Common myeloid progenitor, CD34-positive (primary cell): ENCODE measurements at regions not wholly inside any gene's neighbourhood (a gene's known extent, or its start where the extent isn't known, plus 50 kb on each side); places are given as distances from the start of the nearest gene placed in this dataset.

Experiments
- CTCF ChIA-PET: fragments of 350-600 bp; sonication (Branson Sonifier 250); formaldehyde crosslinking; loops from one replicate; lab custom pipeline; 2021; ENCODE audit warnings: antibody characterized with exemption; lab: Charles Lee
- POLR2A ChIA-PET: fragments of 350-600 bp; sonication (Branson Sonifier 250); formaldehyde crosslinking; loops from one replicate; lab custom pipeline; 2021; ENCODE audit warnings: antibody characterized with exemption; lab: Charles Lee
- DNase-seq, 3 donors: peaks; one replicate each; pipeline versions ENCODE4 v3.0.0 to v3.0.0-alpha.2; 2013
- H3K27ac ChIP-seq, 2 experiments: 1 replicate in 1 of 2; 2 replicates in 1 of 2; pipeline ENCODE4 v1.7.0; 2013; ENCODE audit warnings: inconsistent platforms in 2 of 2, low read length in 2 of 2, mild to moderate bottlenecking in 2 of 2, low read depth in 1 of 2, moderate library complexity in 1 of 2; ENCODE audit not compliant: severe bottlenecking in 2 of 2, insufficient read depth in 1 of 2, poor library complexity in 1 of 2
- H3K27me3 ChIP-seq, 5 experiments: replicated peaks in 2 of 5; 1 replicate in 3 of 5; 2 replicates in 2 of 5; pipeline versions ENCODE4 v1.6.1 to v1.7.0; 2013; ENCODE audit warnings: low read length in 4 of 5, mild to moderate bottlenecking in 2 of 5, moderate library complexity in 2 of 5, inconsistent platforms in 1 of 5; ENCODE audit not compliant: insufficient read depth in 5 of 5, control insufficient read depth in 4 of 5
- H3K36me3 ChIP-seq, 4 experiments: 1 replicate in 2 of 4; 2 replicates in 2 of 4; pipeline versions ENCODE4 v1.6.1 to v1.7.0; 2013; ENCODE audit warnings: low read length in 3 of 4, control low read depth in 1 of 4, mild to moderate bottlenecking in 1 of 4; ENCODE audit not compliant: control insufficient read depth in 4 of 4, insufficient read depth in 4 of 4
- H3K4me1 ChIP-seq, 4 experiments: 1 replicate in 3 of 4; 2 replicates in 1 of 4; pipeline versions ENCODE4 v1.6.1 to v1.7.1; 2013; ENCODE audit warnings: low read length in 3 of 4, mild to moderate bottlenecking in 3 of 4, control low read depth in 1 of 4, inconsistent platforms in 1 of 4, moderate library complexity in 1 of 4; ENCODE audit not compliant: control insufficient read depth in 4 of 4, insufficient read depth in 4 of 4; ENCODE audit errors: control extremely low read depth in 1 of 4
- H3K4me3 ChIP-seq, 7 experiments: 1 replicate in 4 of 7; 2 replicates in 3 of 7; pipeline versions ENCODE4 v1.5.1 to v1.7.0; 2013; ENCODE audit warnings: mild to moderate bottlenecking in 7 of 7, low read length in 6 of 7, moderate library complexity in 6 of 7, inconsistent platforms in 2 of 7, low read depth in 2 of 7, control low read depth in 1 of 7; ENCODE audit not compliant: insufficient read depth in 4 of 7, control insufficient read depth in 1 of 7; ENCODE audit errors: extremely low read depth in 1 of 7
- H3K9me3 ChIP-seq, 5 experiments: 1 replicate in 4 of 5; 2 replicates in 1 of 5; pipeline versions ENCODE4 v1.6.1 to v1.7.1; 2013; ENCODE audit warnings: low read length in 4 of 5, mild to moderate bottlenecking in 2 of 5, inconsistent platforms in 1 of 5, low read depth in 1 of 5, moderate library complexity in 1 of 5; ENCODE audit not compliant: control insufficient read depth in 4 of 5, insufficient read depth in 2 of 5; ENCODE audit errors: control extremely low read depth in 1 of 5
- WGBS: methylation state at CpG from one replicate; pipeline ENCODE4 v1.1.5; 2013; ENCODE audit not compliant: insufficient coverage; 5-methylcytosine and 5-hydroxymethylcytosine counted together

- Histone ChIP-seq H3K27me3 (no peaks in the 10 kb centered on the region), H3K4me1 (no peaks in the 10 kb centered on the region), H3K36me3 (no peaks in the 10 kb centered on the region), H3K9me3 (no peaks in the 10 kb centered on the region), H3K4me3 (no peak overlapping the region), H3K27ac (no peak overlapping the region)
- CTCF ChIA-PET, result interaction anchor here (0.8 to 1.7 kb wide), 3 partner anchors 10 to 24 kb away, joined by 3 read pairs; no protein-coding TSS in a partner anchor
- WGBS, result no CpG with 5 or more reads among the region's 1 CpG
- POLR2A ChIA-PET, result no interaction called here
- no peak for DNase-seq
Measured at GRCh38 chr1:68959461-68960030, 462.7 kb upstream of the DEPDC1 start.

DNA sequence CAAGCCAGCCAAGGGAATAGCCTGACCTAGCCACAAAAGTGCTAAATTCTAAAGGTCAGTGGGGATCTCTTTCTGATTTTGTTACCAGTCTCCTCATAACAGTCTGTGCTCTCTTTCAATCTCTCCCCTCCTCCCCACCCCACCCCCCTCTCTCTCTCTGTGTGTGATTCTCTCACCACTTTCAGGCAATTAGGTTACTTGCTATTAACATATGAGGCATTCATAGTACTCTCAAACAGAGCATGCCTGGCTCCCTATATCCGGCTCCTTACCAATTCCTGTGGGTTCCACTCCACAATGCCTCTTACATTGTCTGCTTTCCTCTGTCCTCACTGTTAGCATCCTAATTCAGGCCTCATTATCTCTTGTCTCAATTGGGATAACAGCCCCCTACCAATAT is 464.3 kb upstream of the DEPDC1 start:
- DNase-seq, result no peak
- H3K4me1 ChIP-seq, result no peaks in the 10 kb centered on the region
- no peak overlapping the region for H3K27ac ChIP-seq
- ChIA-PET POLR2A (no interaction called here), CTCF (no interaction called here)
- no peaks in the 10 kb centered on the region for H3K9me3 ChIP-seq
- 100% methylated on average over 1 of the region's 1 CpG for WGBS
- H3K36me3 ChIP-seq, result no peaks in the 10 kb centered on the region
- no peaks in the 10 kb centered on the region for H3K27me3 ChIP-seq
- H3K4me3 ChIP-seq, result no peak overlapping the region

GRCh38 chr1:68963353-68963752 is 466.5 kb upstream of the DEPDC1 start:
- ChIA-PET POLR2A (no interaction called here), CTCF (no interaction called here)
- Histone ChIP-seq H3K9me3 (no peaks in the 10 kb centered on the region), H3K27ac (no peak overlapping the region), H3K4me1 (no peaks in the 10 kb centered on the region), H3K27me3 (no peaks in the 10 kb centered on the region), H3K36me3 (no peaks in the 10 kb centered on the region), H3K4me3 (no peak overlapping the region)
- no peak for DNase-seq
- no CpG with 5 or more reads among the region's 3 CpGs for WGBS

GRCh38 chr1:68969441-68969840 is 472.6 kb upstream of the DEPDC1 start:
- CTCF ChIA-PET, result no interaction called here
- 83% methylated on average over 3 of the region's 4 CpGs for WGBS
- no peak for DNase-seq

DNA sequence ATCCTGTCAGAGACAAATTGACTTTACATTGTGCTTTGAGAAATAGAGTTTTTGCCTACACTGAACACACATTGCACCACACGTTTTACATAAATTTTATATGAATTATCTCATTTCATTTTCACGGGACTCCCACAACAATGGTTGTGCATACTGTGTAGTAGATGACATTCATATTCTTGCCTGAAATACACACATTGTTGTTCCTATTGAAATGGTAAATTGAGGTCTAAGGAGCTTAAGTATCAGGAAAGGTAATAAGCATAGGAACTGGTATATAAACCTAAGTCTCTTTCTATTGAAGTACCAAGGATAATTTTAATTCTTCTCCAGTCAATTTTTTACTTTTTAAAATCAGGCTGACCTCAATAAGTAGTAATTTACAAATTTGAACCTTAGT is 473.7 kb upstream of the DEPDC1 start:
- Histone ChIP-seq H3K4me3 (no peak overlapping the region), H3K9me3 (no peaks in the 10 kb centered on the region), H3K27me3 (no peaks in the 10 kb centered on the region), H3K27ac (no peak overlapping the region), H3K4me1 (no peaks in the 10 kb centered on the region), H3K36me3 (no peaks in the 10 kb centered on the region)
- no peak for DNase-seq
- ChIA-PET POLR2A (no interaction called here), CTCF (no interaction called here)
- WGBS, result no CpG with 5 or more reads among the region's 2 CpGs

More at GRCh38 chr1:68969441-68969840, 472.6 kb upstream of the DEPDC1 start:
- H3K27ac ChIP-seq, result no peak overlapping the region
- H3K4me1 ChIP-seq, result no peaks in the 10 kb centered on the region
- no peak overlapping the region for H3K4me3 ChIP-seq
- H3K27me3 ChIP-seq, result no peaks in the 10 kb centered on the region
- H3K9me3 ChIP-seq, result no peaks in the 10 kb centered on the region
- POLR2A ChIA-PET, result no interaction called here
- H3K36me3 ChIP-seq, result no peaks in the 10 kb centered on the region

DNA sequence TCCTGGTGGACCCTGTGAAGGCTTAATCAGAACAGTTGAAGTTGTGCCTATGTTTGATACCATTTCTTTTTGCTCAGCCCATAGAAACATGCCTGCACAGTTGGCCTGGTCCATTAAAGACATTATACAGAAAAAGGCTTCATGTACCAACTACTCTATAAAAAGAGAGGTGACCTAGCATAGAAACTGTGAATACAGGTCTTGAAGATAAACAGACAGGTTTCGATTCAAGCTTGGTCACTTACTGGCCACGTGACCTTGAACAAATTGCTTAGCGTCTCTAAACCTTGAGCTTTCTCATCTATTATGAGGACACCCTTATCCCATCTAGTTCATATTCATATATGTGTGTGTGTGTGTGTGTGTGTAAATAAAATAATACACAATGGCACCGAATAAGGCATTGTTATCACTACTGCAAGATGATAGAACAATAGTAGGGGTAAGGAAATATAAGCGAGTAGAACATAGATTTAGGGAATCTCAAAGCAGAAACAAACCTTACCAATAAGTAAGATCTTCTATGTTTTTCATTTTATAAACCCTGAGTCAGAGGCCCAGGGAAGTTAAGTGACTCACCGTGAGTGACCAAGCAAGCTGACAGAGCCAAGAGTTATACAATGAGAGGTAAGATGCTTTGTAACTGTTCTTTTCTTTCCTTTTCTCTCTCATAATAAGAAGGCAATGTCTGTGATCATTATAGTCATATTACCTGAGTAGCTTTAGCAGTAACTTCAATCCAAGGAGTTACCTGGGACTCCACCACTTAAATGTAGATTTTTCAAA is 476.8 kb upstream of the DEPDC1 start:
- ChIA-PET CTCF (no interaction called here), POLR2A (no interaction called here)
- no peaks in the 10 kb centered on the region for H3K36me3 ChIP-seq
- no peaks in the 10 kb centered on the region for H3K27me3 ChIP-seq
- no peaks in the 10 kb centered on the region for H3K9me3 ChIP-seq
- H3K27ac ChIP-seq, result no peak overlapping the region
- H3K4me3 ChIP-seq, result no peak overlapping the region
- H3K4me1 ChIP-seq, result no peaks in the 10 kb centered on the region
- 100% methylated on average over 2 of the region's 6 CpGs for WGBS
- DNase-seq, result no peak

- Histone ChIP-seq H3K4me1 (no peaks in the 10 kb centered on the region), H3K4me3 (no peak overlapping the region), H3K27ac (no peak overlapping the region), H3K27me3 (no peaks in the 10 kb centered on the region), H3K36me3 (no peaks in the 10 kb centered on the region), H3K9me3 (no peaks in the 10 kb centered on the region)
- POLR2A ChIA-PET, result no interaction called here
- 100% methylated on average over 2 of the region's 5 CpGs for WGBS
- CTCF ChIA-PET, result no interaction called here
- DNase-seq, result no peak
Measured at GRCh38 chr1:68974447-68974846, 477.6 kb upstream of the DEPDC1 start.
